SIG-M5 (cell line): ENCODE measurements at regions not wholly inside any gene's neighbourhood (a gene's known extent, or its start where the extent isn't known, plus 50 kb on each side); places are given as distances from the start of the nearest gene placed in this dataset.
"Not testable (repeated sequence)": the region's sequence is repeated elsewhere in the genome, so short reads cannot be mapped to it uniquely, and the experiment has no call there.

Experiments used
- DNase-seq: peaks from one replicate; lab custom pipeline; 2025; lab: John Stamatoyannopoulos, UW

- DNase-seq, result no peak
Measured at GRCh38 chr4:178165251-178165950, 723.2 kb upstream of the AGA start.

- no peak for DNase-seq
Measured at GRCh38 chr4:178165951-178166308, 723.7 kb upstream of the AGA start.

- DNase-seq, result no peak
Measured at GRCh38 chr4:178173771-178174170, 731.5 kb upstream of the AGA start.

- no peak for DNase-seq
Measured at GRCh38 chr4:178174756-178175155, 732.5 kb upstream of the AGA start.

GRCh38 chr4:178185517-178185916 lies 743.3 kb upstream of the AGA start:
- no peak for DNase-seq

- DNase-seq, result no peak
Measured at GRCh38 chr4:178192611-178193010, 750.4 kb upstream of the AGA start.

GRCh38 chr4:178196751-178197374 lies 754.6 kb upstream of the AGA start:
- DNase-seq, result no peak

- DNase-seq, result no peak
Measured at GRCh38 chr4:178198691-178199090, 756.5 kb upstream of the AGA start.

- DNase-seq, result no peak
Measured at GRCh38 chr4:178202422-178202821, 760.2 kb upstream of the AGA start.

GRCh38 chr4:178205826-178206225 lies 763.6 kb upstream of the AGA start:
- no peak for DNase-seq

GRCh38 chr4:178215309-178215708 lies 773.1 kb upstream of the AGA start:
- DNase-seq, result no peak

- no peak for DNase-seq
Measured at GRCh38 chr4:178215763-178216162, 773.5 kb upstream of the AGA start.

GRCh38 chr4:178226421-178226820 lies 784.2 kb upstream of the AGA start:
- DNase-seq, result not testable (repeated sequence)

GRCh38 chr4:178233906-178234305 lies 791.7 kb upstream of the AGA start:
- no peak for DNase-seq

- no peak for DNase-seq
Measured at GRCh38 chr4:178240891-178241290, 798.7 kb upstream of the AGA start.

- no peak for DNase-seq
Measured at GRCh38 chr4:178241601-178242118, 799.4 kb upstream of the AGA start.

GRCh38 chr4:178242655-178243054 lies 800.4 kb upstream of the AGA start:
- DNase-seq, result no peak

- no peak for DNase-seq
Measured at GRCh38 chr4:178244785-178245184, 802.5 kb upstream of the AGA start.

GRCh38 chr4:178255172-178255571 lies 812.9 kb upstream of the AGA start:
- no peak for DNase-seq

- no peak for DNase-seq
Measured at GRCh38 chr4:178258603-178259002, 816.4 kb upstream of the AGA start.

- no peak for DNase-seq
Measured at GRCh38 chr4:178259566-178259965, 817.3 kb upstream of the AGA start.

- no peak for DNase-seq
Measured at GRCh38 chr4:178264001-178264400, 821.8 kb upstream of the AGA start.

- no peak for DNase-seq
Measured at GRCh38 chr4:178271386-178271785, 829.1 kb upstream of the AGA start.

- no peak for DNase-seq
Measured at GRCh38 chr4:178273168-178273567, 830.9 kb upstream of the AGA start.
